ENCODE measurements at regions not wholly inside any gene's neighbourhood (a gene's known extent, or its start where the extent isn't known, plus 50 kb on each side); places are given as distances from the start of the nearest gene placed in this dataset.

- no peak for DNase-seq (ENCODE audit: low spot score)
- Histone ChIP-seq H3K27ac (no peak overlapping the region), H3K36me3 (no peaks in the 10 kb centered on the region), H3F3A (ENCODE audit: low read depth) (no peaks in the 10 kb centered on the region), H3K4me3 (no peak overlapping the region), H3K27me3 (no peaks in the 10 kb centered on the region), H2AFZ (replicated peaks) (peak overlapping the region; percentile 42), H3K4me1 (peaks cover 4% of the 10 kb centered on the region), H3K79me2 (ENCODE audit: low read depth) (no peaks in the 10 kb centered on the region), H3K9me3 (ENCODE audit: low read depth) (no peaks in the 10 kb centered on the region), H3K4me2 (no peak overlapping the region), H3K9ac (no peak overlapping the region), H4K20me1 (ENCODE audit: low read depth) (no peaks in the 10 kb centered on the region)
- TF ChIP-seq, protein P1, sequence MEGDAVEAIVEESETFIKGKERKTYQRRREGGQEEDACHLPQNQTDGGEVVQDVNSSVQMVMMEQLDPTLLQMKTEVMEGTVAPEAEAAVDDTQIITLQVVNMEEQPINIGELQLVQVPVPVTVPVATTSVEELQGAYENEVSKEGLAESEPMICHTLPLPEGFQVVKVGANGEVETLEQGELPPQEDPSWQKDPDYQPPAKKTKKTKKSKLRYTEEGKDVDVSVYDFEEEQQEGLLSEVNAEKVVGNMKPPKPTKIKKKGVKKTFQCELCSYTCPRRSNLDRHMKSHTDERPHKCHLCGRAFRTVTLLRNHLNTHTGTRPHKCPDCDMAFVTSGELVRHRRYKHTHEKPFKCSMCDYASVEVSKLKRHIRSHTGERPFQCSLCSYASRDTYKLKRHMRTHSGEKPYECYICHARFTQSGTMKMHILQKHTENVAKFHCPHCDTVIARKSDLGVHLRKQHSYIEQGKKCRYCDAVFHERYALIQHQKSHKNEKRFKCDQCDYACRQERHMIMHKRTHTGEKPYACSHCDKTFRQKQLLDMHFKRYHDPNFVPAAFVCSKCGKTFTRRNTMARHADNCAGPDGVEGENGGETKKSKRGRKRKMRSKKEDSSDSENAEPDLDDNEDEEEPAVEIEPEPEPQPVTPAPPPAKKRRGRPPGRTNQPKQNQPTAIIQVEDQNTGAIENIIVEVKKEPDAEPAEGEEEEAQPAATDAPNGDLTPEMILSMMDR (IDR thresholded peaks at IDR 0.05) = no peak
- TF ChIP-seq EZH2phosphoT487 (IDR thresholded peaks at IDR 0.05) (no peak), EZH2 (IDR thresholded peaks at IDR 0.05) (no peak)
- Mint-ChIP-seq H3K4me3 (no peak overlapping the region), H3K4me1 (no peaks in the 10 kb centered on the region), H3K27ac (no peak overlapping the region), H3K36me3 (no peaks in the 10 kb centered on the region), H3K9me3 (peaks cover 5% of the 10 kb centered on the region), H3K27me3 (ENCODE audit: insufficient read depth, low read depth) (peaks cover 2% of the 10 kb centered on the region)
Measured at GRCh38 chr2:117691595-117691994, 122.9 kb upstream of the DDX18 start.

- Mint-ChIP-seq H3K27me3 (ENCODE audit: insufficient read depth, low read depth) (peaks cover 2% of the 10 kb centered on the region), H3K27ac (no peak overlapping the region), H3K4me1 (no peaks in the 10 kb centered on the region), H3K4me3 (no peak overlapping the region), H3K9me3 (peaks cover 5% of the 10 kb centered on the region), H3K36me3 (no peaks in the 10 kb centered on the region)
- Histone ChIP-seq H3K4me3 (no peak overlapping the region), H3K9me3 (ENCODE audit: low read depth) (no peaks in the 10 kb centered on the region), H3K4me1 (peaks cover 4% of the 10 kb centered on the region), H4K20me1 (ENCODE audit: low read depth) (no peaks in the 10 kb centered on the region), H3K79me2 (ENCODE audit: low read depth) (no peaks in the 10 kb centered on the region), H3F3A (ENCODE audit: low read depth) (no peaks in the 10 kb centered on the region), H3K27ac (no peak overlapping the region), H2AFZ (replicated peaks) (peak overlapping the region; percentile 42), H3K9ac (no peak overlapping the region), H3K27me3 (no peaks in the 10 kb centered on the region), H3K36me3 (no peaks in the 10 kb centered on the region), H3K4me2 (no peak overlapping the region)
- DNase-seq (ENCODE audit: low spot score) = peak; percentile 11
- TF ChIP-seq EZH2 (IDR thresholded peaks at IDR 0.05) (no peak), EZH2phosphoT487 (IDR thresholded peaks at IDR 0.05) (no peak)
- TF ChIP-seq, protein P1 (IDR thresholded peaks at IDR 0.05) = no peak
Measured at GRCh38 chr2:117692001-117692763, 122.3 kb upstream of the DDX18 start.

GRCh38 chr2:117693154-117693553, 121.3 kb upstream of the DDX18 start:
- H3K27ac Mint-ChIP-seq = no peak overlapping the region
- H3K79me2 ChIP-seq (ENCODE audit: low read depth) = no peaks in the 10 kb centered on the region
- H3F3A ChIP-seq (ENCODE audit: low read depth) = no peaks in the 10 kb centered on the region
- no peaks in the 10 kb centered on the region for H3K9me3 ChIP-seq (ENCODE audit: low read depth)
- H3K4me1 Mint-ChIP-seq = no peaks in the 10 kb centered on the region
- peaks cover 5% of the 10 kb centered on the region for H3K9me3 Mint-ChIP-seq
- H3K4me3 ChIP-seq = no peak overlapping the region
- H3K4me2 ChIP-seq = no peak overlapping the region
- peaks cover 4% of the 10 kb centered on the region for H3K4me1 ChIP-seq
- H3K36me3 Mint-ChIP-seq = no peaks in the 10 kb centered on the region
- H2AFZ ChIP-seq (replicated peaks) = no peak overlapping the region
- TF ChIP-seq EZH2phosphoT487 (IDR thresholded peaks at IDR 0.05) = no peak
- TF ChIP-seq EZH2 (IDR thresholded peaks at IDR 0.05) = no peak
- TF ChIP-seq, protein P1 (IDR thresholded peaks at IDR 0.05) = no peak
- H3K36me3 ChIP-seq = no peaks in the 10 kb centered on the region
- no peak for DNase-seq (ENCODE audit: low spot score)
- H3K27ac ChIP-seq = no peak overlapping the region
- no peaks in the 10 kb centered on the region for H3K27me3 ChIP-seq
- H3K27me3 Mint-ChIP-seq (ENCODE audit: insufficient read depth, low read depth) = peaks cover 2% of the 10 kb centered on the region
- H3K4me3 Mint-ChIP-seq = no peak overlapping the region
- no peaks in the 10 kb centered on the region for H4K20me1 ChIP-seq (ENCODE audit: low read depth)
- H3K9ac ChIP-seq = no peak overlapping the region

Data from neural progenitor cell (in vitro differentiated cells).